HEK293 (cell line): ENCODE measurements at regions not wholly inside any gene's neighbourhood (a gene's known extent, or its start where the extent isn't known, plus 50 kb on each side); places are given as distances from the start of the nearest gene placed in this dataset.
A peak's percentile ranks its signal among the peaks of the same experiment; 100 is the strongest.

Experiments
- CTCF ChIA-PET: fragments of 350-600 bp; formaldehyde crosslinking; extraction: SDS; loops from one replicate; lab custom pipeline; 2021; ENCODE audit warnings: antibody characterized with exemption; lab: Yijun Ruan, JAX
- POLR2A ChIA-PET: fragments of 300-600 bp; formaldehyde crosslinking; extraction: SDS; loops from one replicate; lab custom pipeline; 2020; ENCODE audit warnings: antibody characterized with exemption, inconsistent platforms; lab: Yijun Ruan, JAX
- H3K27ac ChIP-seq: fragments of 200-500 bp; sonication (Bioruptor generic); 2 replicates; pipeline ENCODE4 v1.5.1; 2014; ENCODE audit warnings: low read depth, low read length, control low read depth, inconsistent platforms; ENCODE audit errors: extremely low read depth
- H3K36me3 ChIP-seq, 2 experiments: fragments of 200-500 bp in 1 of 2; sonication (Bioruptor generic) in 1 of 2; 1 replicate in 1 of 2; 2 replicates in 1 of 2; pipeline ENCODE4 v1.5.1; 2014 to 2017; ENCODE audit warnings: inconsistent platforms in 2 of 2, low read length in 2 of 2; ENCODE audit not compliant: control insufficient read depth in 2 of 2, insufficient read depth in 1 of 2
- H3K4me1 ChIP-seq: fragments of 200-500 bp; sonication (Bioruptor generic); 2 replicates; pipeline ENCODE4 v1.5.1; 2014; ENCODE audit warnings: mild to moderate bottlenecking, low read length, inconsistent platforms; ENCODE audit not compliant: control insufficient read depth, insufficient read depth
- H3K4me3 ChIP-seq: 2 replicates; pipeline ENCODE4 v1.5.1; 2011; ENCODE audit warnings: low read depth, mild to moderate bottlenecking, control low read depth, low read length, moderate library complexity
- H3K9me3 ChIP-seq: fragments of 200-500 bp; sonication (Bioruptor generic); 2 replicates; pipeline ENCODE4 v1.5.1; 2014; ENCODE audit warnings: low read depth, low read length, inconsistent platforms; ENCODE audit not compliant: control insufficient read depth, insufficient read depth
- BCL11A ChIP-seq: fragments of 450-650 bp; formaldehyde crosslinking; IDR thresholded peaks from 2 replicates; pipeline ENCODE4 v1.5.1; 2016; ENCODE audit warnings: low read depth, missing biosample characterization, missing genetic modification characterization
- GLIS1 ChIP-seq: fragments of 450-650 bp; formaldehyde crosslinking; IDR thresholded peaks from 2 replicates; pipeline ENCODE4 v1.5.1; 2016; ENCODE audit warnings: missing biosample characterization, missing genetic modification characterization
- GLIS2 ChIP-seq: fragments of 450-650 bp; formaldehyde crosslinking; IDR thresholded peaks from 2 replicates; pipeline ENCODE4 v1.5.1; 2016; ENCODE audit warnings: missing biosample characterization, missing genetic modification characterization
- MEIS1 ChIP-seq: sonication (generic); formaldehyde crosslinking; IDR thresholded peaks from 2 replicates; pipeline ENCODE4 v1.8.1; 2022; ENCODE audit warnings: missing genetic modification reagents, mild to moderate bottlenecking, borderline replicate concordance
- PRDM6 ChIP-seq: fragments of 450-650 bp; formaldehyde crosslinking; IDR thresholded peaks from 2 replicates; pipeline ENCODE4 v1.5.1; 2017; ENCODE audit warnings: missing biosample characterization, missing genetic modification characterization
- SALL2 ChIP-seq: fragments of 450-650 bp; formaldehyde crosslinking; IDR thresholded peaks from 2 replicates; pipeline ENCODE4 v1.5.0; 2017; ENCODE audit warnings: missing biosample characterization, mild to moderate bottlenecking, missing genetic modification characterization, borderline replicate concordance
- SP3 ChIP-seq: fragments of 450-650 bp; formaldehyde crosslinking; IDR thresholded peaks from 2 replicates; pipeline ENCODE4 v1.5.1; 2016; ENCODE audit warnings: missing biosample characterization, missing genetic modification characterization
- YY2 ChIP-seq: fragments of 450-650 bp; formaldehyde crosslinking; IDR thresholded peaks from 2 replicates; pipeline ENCODE4 v1.5.1; 2016; ENCODE audit warnings: missing biosample characterization, missing genetic modification characterization
- ZBTB11 ChIP-seq: fragments of 450-650 bp; formaldehyde crosslinking; conservative IDR thresholded peaks from 2 replicates; pipeline ENCODE4 v1.5.1; 2016; ENCODE audit warnings: low read depth, missing biosample characterization, missing genetic modification characterization
- ZNF146 ChIP-seq: fragments of 450-650 bp; formaldehyde crosslinking; IDR thresholded peaks from 2 replicates; pipeline ENCODE4 v1.5.1; 2016; ENCODE audit warnings: missing biosample characterization, missing genetic modification characterization
- ZNF157 ChIP-seq: fragments of 450-650 bp; formaldehyde crosslinking; IDR thresholded peaks from 2 replicates; pipeline ENCODE4 v1.5.1; 2016; ENCODE audit warnings: missing biosample characterization, missing genetic modification characterization
- ZNF221 ChIP-seq: fragments of 450-650 bp; formaldehyde crosslinking; IDR thresholded peaks from 2 replicates; pipeline ENCODE4 v1.5.1; 2017; ENCODE audit warnings: missing biosample characterization, missing genetic modification characterization, borderline replicate concordance
- ZNF37A ChIP-seq: fragments of 450-650 bp; IDR thresholded peaks from 2 replicates; pipeline ENCODE4 v1.5.1; 2018; ENCODE audit warnings: missing biosample characterization, missing genetic modification characterization
- ZNF514 ChIP-seq: fragments of 450-650 bp; formaldehyde crosslinking; IDR thresholded peaks from 2 replicates; pipeline ENCODE4 v1.5.1; 2016; ENCODE audit warnings: missing biosample characterization, missing genetic modification characterization
- ZNF571 ChIP-seq: fragments of 450-650 bp; formaldehyde crosslinking; IDR thresholded peaks from 2 replicates; pipeline ENCODE4 v1.5.0; 2017; ENCODE audit warnings: missing biosample characterization, missing genetic modification characterization
- ZNF654 ChIP-seq: fragments of 450-650 bp; formaldehyde crosslinking; IDR thresholded peaks from 2 replicates; pipeline ENCODE4 v1.5.1; 2016; ENCODE audit warnings: low read depth, missing biosample characterization, missing genetic modification characterization
- ZNF670 ChIP-seq: fragments of 450-650 bp; formaldehyde crosslinking; IDR thresholded peaks from 2 replicates; pipeline ENCODE4 v1.5.1; 2016; ENCODE audit warnings: missing biosample characterization, missing genetic modification characterization, low read depth
- ZNF830 ChIP-seq: fragments of 450-650 bp; IDR thresholded peaks from 2 replicates; pipeline ENCODE4 v1.5.0; 2018; ENCODE audit warnings: missing biosample characterization, missing genetic modification characterization, low read depth, mild to moderate bottlenecking, moderate library complexity
- ZSCAN16 ChIP-seq: fragments of 450-650 bp; formaldehyde crosslinking; IDR thresholded peaks from 2 replicates; pipeline ENCODE4 v1.5.1; 2016; ENCODE audit warnings: missing biosample characterization, missing genetic modification characterization
- TF ChIP-seq, protein P1 (sequence below): fragments of 450-650 bp; IDR thresholded peaks from 2 replicates; pipeline ENCODE4 v1.5.1; 2018; ENCODE audit warnings: missing biosample characterization, mild to moderate bottlenecking, missing genetic modification characterization
- TF ChIP-seq, protein P2 (sequence below): IDR thresholded peaks from 2 replicates; pipeline ENCODE4 v1.6.1; 2011; ENCODE audit warnings: mild to moderate bottlenecking, low read depth, low read length, borderline replicate concordance
- TF ChIP-seq, protein P3 (sequence below): fragments of 450-650 bp; formaldehyde crosslinking; IDR thresholded peaks from 2 replicates; pipeline ENCODE4 v1.5.1; 2016; ENCODE audit warnings: missing biosample characterization, missing genetic modification characterization

DNA sequence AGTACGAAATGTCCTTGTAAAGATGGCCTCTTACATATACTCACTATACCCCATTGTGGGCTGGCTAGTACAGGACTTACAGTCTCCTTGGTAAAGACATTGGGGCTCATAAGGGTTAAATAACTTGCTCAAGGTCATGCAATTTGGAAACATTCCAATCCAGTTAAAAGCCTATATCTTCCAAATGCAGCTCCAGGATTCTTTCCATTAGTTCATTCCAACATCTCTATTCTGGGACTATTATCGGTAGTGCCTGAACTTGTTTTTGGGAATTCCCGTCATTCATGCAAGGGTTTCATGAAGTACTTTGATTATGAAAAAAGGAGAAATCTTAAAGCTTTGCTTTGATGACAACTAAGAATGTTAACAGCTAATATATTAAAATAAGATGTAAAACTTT is 99.2 kb upstream of the SLC8A1 start (continued):
- TF ChIP-seq, protein P1, sequence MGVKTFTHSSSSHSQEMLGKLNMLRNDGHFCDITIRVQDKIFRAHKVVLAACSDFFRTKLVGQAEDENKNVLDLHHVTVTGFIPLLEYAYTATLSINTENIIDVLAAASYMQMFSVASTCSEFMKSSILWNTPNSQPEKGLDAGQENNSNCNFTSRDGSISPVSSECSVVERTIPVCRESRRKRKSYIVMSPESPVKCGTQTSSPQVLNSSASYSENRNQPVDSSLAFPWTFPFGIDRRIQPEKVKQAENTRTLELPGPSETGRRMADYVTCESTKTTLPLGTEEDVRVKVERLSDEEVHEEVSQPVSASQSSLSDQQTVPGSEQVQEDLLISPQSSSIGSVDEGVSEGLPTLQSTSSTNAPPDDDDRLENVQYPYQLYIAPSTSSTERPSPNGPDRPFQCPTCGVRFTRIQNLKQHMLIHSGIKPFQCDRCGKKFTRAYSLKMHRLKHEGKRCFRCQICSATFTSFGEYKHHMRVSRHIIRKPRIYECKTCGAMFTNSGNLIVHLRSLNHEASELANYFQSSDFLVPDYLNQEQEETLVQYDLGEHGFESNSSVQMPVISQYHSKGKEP (tag by site-specific recombination) = no peak
- no peak for TF ChIP-seq BCL11A
- no peak for TF ChIP-seq ZNF37A (tag by site-specific recombination)
- no peak for TF ChIP-seq ZNF157 (tag by site-specific recombination)
- TF ChIP-seq, all 188 proteins: peak for 0

- H3K4me3 ChIP-seq = no peak overlapping the region
Observed at GRCh38 chr2:40554665-40555294, 102.9 kb upstream of the SLC8A1 start.

DNA sequence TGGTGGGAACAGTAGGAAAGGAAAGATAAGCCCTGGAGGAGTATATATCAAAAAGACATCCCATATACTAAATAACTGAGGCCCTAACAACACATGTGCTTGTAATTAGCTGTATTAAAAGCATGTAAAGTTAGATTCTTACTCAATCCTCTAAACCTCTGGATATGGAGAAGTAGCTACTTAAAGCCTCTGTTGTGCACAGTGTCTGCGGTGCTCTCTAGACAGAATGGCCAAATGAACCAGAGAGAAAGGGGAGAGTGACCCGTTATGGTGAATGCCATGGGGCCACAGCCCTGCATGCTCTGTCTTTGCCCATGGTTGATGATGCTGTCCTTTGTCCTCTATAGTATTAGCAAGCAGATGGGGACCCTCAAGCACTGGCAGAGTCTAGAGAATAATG is 104.4 kb upstream of the SLC8A1 start:
- CTCF ChIA-PET = interaction anchor here (0.7 to 3.7 kb wide), 6 partner anchors 9 to 643 kb away, joined by 3 to 65 read pairs (median 5); no protein-coding TSS in a partner anchor
- H3K4me1 ChIP-seq = no peaks in the 10 kb centered on the region
- H3K36me3 ChIP-seq = no peaks in the 10 kb centered on the region
- POLR2A ChIA-PET = no interaction called here
- H3K4me3 ChIP-seq = no peak overlapping the region
- no peak overlapping the region for H3K27ac ChIP-seq
- H3K9me3 ChIP-seq = no peaks in the 10 kb centered on the region
- no peak for TF ChIP-seq PRDM6 (tag by site-specific recombination)
- no peak for TF ChIP-seq MEIS1 (CRISPR knock-in tag)
- TF ChIP-seq GLIS1 = no peak
- TF ChIP-seq ZNF221 (tag by site-specific recombination) = no peak
- TF ChIP-seq, protein P2, sequence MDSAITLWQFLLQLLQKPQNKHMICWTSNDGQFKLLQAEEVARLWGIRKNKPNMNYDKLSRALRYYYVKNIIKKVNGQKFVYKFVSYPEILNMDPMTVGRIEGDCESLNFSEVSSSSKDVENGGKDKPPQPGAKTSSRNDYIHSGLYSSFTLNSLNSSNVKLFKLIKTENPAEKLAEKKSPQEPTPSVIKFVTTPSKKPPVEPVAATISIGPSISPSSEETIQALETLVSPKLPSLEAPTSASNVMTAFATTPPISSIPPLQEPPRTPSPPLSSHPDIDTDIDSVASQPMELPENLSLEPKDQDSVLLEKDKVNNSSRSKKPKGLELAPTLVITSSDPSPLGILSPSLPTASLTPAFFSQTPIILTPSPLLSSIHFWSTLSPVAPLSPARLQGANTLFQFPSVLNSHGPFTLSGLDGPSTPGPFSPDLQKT = no peak
- TF ChIP-seq ZNF830 (tag by site-specific recombination) = no peak
- TF ChIP-seq ZNF571 (tag by site-specific recombination) = no peak
- no peak for TF ChIP-seq ZBTB11 (tag by site-specific recombination)
- no peak for TF ChIP-seq SP3
- no peak for TF ChIP-seq ZNF146
- TF ChIP-seq ZNF514 (tag by site-specific recombination) = no peak
- TF ChIP-seq ZSCAN16 (tag by site-specific recombination) = no peak
- TF ChIP-seq GLIS2 (tag by site-specific recombination) = no peak
- no peak for TF ChIP-seq ZNF670 (tag by site-specific recombination)
- TF ChIP-seq SALL2 (tag by site-specific recombination) = no peak
- no peak for TF ChIP-seq YY2 (tag by site-specific recombination)

More at GRCh38 chr2:40554665-40555294, 102.9 kb upstream of the SLC8A1 start:
- H3K9me3 ChIP-seq = no peaks in the 10 kb centered on the region
- H3K4me1 ChIP-seq = no peaks in the 10 kb centered on the region
- CTCF ChIA-PET = interaction anchor here (0.6 to 3.7 kb wide), 21 partner anchors 10 to 1401 kb away, joined by 3 to 65 read pairs (median 5); no protein-coding TSS in a partner anchor
- H3K36me3 ChIP-seq = no peaks in the 10 kb centered on the region
- POLR2A ChIA-PET = interaction anchor here (1.9 kb wide), 1 partner anchor 641 kb away, joined by 4 read pairs; no protein-coding TSS in a partner anchor
- TF ChIP-seq ZNF654 = peak; percentile 35
- TF ChIP-seq, protein P3, sequence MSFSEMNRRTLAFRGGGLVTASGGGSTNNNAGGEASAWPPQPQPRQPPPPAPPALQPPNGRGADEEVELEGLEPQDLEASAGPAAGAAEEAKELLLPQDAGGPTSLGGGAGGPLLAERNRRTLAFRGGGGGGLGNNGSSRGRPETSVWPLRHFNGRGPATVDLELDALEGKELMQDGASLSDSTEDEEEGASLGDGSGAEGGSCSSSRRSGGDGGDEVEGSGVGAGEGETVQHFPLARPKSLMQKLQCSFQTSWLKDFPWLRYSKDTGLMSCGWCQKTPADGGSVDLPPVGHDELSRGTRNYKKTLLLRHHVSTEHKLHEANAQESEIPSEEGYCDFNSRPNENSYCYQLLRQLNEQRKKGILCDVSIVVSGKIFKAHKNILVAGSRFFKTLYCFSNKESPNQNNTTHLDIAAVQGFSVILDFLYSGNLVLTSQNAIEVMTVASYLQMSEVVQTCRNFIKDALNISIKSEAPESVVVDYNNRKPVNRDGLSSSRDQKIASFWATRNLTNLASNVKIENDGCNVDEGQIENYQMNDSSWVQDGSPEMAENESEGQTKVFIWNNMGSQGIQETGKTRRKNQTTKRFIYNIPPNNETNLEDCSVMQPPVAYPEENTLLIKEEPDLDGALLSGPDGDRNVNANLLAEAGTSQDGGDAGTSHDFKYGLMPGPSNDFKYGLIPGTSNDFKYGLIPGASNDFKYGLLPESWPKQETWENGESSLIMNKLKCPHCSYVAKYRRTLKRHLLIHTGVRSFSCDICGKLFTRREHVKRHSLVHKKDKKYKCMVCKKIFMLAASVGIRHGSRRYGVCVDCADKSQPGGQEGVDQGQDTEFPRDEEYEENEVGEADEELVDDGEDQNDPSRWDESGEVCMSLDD = no peak
- H3K27ac ChIP-seq = no peak overlapping the region
